22Rv1 (cell line): ENCODE measurements at regions not wholly inside any gene's neighbourhood (a gene's known extent, or its start where the extent isn't known, plus 50 kb on each side); places are given as distances from the start of the nearest gene placed in this dataset.

Experiments
- ZFX ChIP-seq: fragments of 450-650 bp; IDR thresholded peaks from 2 replicates; pipeline ENCODE4 v1.6.1; 2017; ENCODE audit warnings: antibody characterized with exemption, borderline replicate concordance
- TF ChIP-seq, protein P1 (sequence below): fragments of 450-650 bp; IDR thresholded peaks from 2 replicates; pipeline ENCODE4 v1.5.1; 2017; ENCODE audit warnings: mild to moderate bottlenecking

DNA sequence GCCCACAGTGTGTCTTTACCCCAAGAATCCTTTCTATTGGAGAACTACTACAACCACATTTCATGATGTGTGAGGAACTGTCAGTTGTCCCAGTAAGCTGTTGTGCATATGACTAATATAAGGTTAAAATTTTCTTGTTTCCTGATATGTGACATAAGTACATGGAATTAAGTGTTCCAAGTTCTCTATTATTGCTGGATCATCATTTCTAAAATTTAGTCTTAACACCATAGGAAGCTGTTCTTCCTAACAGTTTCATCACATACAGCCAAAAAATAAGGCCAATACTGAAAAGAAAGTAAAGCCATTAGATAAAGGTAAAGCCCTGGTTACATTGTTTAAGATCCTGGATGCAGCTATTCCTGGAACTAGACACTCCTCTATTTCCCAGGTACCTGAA, 620.9 kb upstream of the CDH8 start:
- TF ChIP-seq, protein P1, sequence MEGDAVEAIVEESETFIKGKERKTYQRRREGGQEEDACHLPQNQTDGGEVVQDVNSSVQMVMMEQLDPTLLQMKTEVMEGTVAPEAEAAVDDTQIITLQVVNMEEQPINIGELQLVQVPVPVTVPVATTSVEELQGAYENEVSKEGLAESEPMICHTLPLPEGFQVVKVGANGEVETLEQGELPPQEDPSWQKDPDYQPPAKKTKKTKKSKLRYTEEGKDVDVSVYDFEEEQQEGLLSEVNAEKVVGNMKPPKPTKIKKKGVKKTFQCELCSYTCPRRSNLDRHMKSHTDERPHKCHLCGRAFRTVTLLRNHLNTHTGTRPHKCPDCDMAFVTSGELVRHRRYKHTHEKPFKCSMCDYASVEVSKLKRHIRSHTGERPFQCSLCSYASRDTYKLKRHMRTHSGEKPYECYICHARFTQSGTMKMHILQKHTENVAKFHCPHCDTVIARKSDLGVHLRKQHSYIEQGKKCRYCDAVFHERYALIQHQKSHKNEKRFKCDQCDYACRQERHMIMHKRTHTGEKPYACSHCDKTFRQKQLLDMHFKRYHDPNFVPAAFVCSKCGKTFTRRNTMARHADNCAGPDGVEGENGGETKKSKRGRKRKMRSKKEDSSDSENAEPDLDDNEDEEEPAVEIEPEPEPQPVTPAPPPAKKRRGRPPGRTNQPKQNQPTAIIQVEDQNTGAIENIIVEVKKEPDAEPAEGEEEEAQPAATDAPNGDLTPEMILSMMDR: no peak
- no peak for TF ChIP-seq ZFX
